HG02798 (cell line): ENCODE measurements at regions not wholly inside any gene's neighbourhood (a gene's known extent, or its start where the extent isn't known, plus 50 kb on each side); places are given as distances from the start of the nearest gene placed in this dataset.

Experiments
- ATAC-seq: cut with Tn5 transposase; IDR thresholded peaks from one replicate; pipeline ENCODE4 v1.9.1; 2021; ENCODE audit warnings: mild to moderate bottlenecking; ENCODE audit not compliant: unreplicated experiment, poor library complexity

DNA sequence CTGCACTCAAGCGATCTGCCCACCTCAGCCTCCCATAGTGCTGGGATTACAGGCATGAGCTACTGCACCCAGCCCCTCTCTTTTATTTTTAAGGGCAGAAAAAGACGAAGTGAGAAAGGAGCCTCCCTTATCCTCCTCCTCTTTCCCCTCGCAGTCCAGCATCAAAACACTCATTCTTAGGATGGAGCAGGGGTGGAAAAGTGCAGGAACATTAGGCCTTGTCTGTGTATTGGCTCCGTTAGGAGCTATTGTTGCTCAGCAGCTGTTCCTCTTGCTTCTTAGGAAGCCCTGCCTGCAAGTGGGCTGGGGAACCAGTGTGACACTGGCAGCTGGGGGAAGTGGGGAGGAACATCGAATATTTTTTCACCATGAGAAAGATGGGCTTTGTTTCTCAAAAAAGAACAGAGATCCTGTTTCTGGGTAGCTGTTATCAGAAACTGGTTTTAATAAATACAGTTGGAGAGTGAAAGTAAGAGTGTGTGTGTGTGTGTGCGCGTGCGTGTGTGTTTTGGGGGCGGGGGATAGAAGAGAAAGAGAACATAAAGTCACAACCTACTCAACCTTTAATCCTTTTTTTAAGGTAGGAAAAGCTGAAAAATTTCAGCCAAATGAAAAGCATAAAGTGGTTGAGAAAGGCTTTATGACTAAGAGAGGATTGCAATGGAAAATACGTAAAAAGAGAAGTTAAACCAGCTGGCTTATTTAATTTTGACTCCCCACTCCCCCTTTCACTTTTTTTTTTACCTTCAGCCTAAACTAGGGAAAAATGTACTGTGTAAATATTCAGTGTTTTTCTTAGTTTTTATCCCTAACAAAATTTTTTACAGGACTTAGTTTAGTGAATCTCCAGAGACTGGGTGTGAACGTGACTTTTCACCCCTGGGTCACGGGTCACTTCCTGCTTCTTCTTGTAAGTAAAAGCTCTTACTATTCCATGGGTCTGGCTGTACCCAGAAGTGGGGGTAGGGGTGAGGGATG, 197.2 kb upstream of the PLEKHG7 start:
- peak; percentile 29 for ATAC-seq

DNA sequence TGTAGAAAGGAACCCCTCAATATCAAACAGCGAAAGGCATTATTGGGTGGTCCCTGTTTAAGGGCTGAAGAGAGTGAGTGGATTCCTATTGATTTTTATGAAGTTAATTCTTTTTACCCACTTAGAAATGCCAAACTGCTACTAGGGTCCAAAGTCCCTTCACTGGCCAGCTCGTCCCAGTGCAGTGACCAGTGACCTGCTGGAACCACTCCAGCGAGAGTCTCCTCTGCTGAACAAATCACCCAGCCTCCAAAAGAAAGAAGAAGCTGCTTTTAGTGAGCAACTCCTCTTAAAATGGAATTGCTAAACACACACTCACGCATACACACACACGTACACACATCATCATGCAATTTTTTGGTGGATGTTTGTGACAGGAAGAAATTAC, 198.2 kb upstream of the PLEKHG7 start:
- no peak for ATAC-seq

GRCh38 chr12:92503971-92504593, 198.7 kb upstream of the PLEKHG7 start:
- no peak for ATAC-seq

DNA sequence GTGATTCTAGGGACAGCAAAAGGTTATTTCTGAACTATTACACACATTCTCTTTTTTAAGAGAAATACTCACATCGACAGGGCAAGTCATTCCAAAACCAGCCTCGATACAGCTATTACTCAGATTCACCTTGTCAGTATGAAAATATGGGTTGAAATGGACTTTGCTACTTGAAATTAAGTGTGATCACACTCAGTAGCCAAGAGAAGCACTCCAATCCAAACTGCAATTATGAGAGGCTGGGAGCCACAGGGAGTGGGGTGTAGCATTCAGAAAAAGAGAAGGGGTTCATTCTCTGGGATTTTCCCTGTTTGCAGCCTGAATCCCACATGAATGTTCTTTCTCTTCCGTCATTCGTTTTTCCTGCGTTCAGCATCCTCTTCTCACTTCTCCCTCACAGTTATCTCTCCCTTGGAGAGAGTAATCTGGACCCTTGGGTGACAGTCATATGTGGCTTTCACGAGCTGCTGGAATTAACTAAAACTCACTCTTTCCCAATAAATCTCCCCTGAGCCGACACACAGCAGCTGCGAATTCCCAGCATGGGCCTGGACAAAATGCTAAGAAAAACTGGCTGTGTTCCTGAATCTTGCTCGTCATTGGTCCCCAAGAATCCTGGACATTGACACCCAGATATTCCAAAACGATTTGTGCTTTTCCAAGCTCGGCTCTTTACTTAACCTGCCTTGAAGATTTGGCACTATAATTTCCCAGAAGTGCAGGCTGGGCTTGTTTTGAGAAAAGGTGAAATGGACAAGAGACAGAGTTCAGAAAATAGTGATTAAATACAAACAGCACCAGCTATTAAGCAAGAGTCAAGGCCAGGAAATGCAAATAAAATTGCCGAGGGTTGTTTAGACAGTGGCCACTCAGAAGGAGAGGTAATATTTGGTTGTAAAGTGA, 199.5 kb upstream of the PLEKHG7 start:
- ATAC-seq, result peak; percentile 60

GRCh38 chr12:92502417-92503028, 200.3 kb upstream of the PLEKHG7 start:
- ATAC-seq, result peak; percentile 55

GRCh38 chr12:92496790-92497189, 206.0 kb upstream of the PLEKHG7 start:
- ATAC-seq, result peak; percentile 53

DNA sequence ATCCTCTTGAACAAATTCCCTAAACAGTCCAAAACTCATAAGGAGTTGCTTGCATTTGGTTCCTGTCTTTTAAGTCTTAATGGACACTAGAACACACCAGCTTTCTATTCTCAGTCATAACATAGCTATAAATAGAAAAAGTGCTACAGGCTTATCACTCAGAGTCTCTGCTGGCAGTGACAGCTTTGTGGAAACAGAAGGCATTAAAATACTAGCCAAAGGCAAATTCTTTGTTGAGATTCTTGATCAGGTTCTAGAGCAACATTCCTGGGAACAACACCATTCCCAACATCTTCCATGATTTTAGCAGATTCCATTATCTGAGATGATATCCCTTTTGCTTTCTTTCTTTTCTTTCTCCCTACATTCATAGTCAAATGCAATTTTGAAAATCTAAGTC, 207.7 kb upstream of the PLEKHG7 start:
- no peak for ATAC-seq

GRCh38 chr12:92493816-92494215, 209.0 kb upstream of the PLEKHG7 start:
- ATAC-seq, result peak; percentile 72

DNA sequence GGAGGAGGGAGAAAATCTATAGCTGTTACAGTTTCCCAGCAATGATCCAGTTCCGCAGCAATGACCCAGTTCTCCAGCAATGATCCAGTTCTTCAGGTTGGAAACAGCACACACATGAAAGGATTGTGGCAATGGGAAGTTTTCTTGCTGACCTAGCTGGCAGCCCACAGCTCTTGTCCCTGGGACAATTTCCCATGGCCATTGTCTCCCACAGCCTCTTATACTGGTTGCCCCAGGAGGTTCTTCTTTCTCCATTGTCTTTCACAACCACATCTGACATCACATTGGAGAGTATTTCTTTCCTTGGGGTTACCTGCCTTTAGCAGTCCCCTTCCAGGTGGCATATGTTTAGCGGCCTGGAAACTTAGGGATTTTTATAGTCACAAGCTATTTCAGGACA, 209.8 kb upstream of the PLEKHG7 start:
- no peak for ATAC-seq

DNA sequence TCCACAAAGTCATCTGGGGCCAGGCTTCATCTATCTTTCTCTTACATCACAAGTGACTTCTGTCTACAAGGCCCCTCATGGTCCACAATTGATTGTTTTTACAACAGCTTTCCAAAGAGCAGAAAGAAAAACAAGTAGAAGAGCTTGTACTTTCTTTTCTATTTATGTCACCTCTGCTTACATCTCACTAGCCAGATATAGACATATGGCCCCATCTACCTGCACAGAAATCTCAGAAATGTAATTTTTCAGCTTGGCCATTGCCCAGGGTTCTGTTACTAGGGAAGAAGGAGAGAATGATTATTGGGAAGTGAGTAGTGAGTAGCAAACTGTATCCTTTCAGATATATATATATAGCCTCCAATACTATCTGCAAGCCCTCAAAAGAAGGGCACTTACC, 210.5 kb upstream of the PLEKHG7 start:
- ATAC-seq, result no peak

DNA sequence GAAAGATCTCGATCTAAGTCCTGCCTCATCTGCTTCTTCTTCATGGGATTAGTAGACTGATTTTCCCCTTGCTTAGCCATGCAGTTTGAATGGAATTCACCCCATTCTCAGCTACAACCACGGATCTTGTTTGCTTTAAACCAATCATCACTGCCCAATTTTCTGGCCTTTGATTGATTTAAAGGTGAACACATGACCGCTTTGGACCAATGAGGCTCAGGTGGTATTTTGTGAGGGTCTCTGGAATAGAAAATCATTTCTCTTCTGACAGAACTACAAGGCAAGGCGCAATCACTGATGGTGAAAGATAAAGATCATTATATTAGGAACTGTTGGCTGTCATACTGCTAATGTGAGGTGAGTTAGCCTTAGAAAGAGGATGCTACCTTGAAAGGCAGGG, 213.0 kb upstream of the PLEKHG7 start:
- ATAC-seq, result no peak

- no peak for ATAC-seq
Observed at GRCh38 chr12:92488735-92489134, 214.1 kb upstream of the PLEKHG7 start.

GRCh38 chr12:92487138-92487485, 215.7 kb upstream of the PLEKHG7 start:
- ATAC-seq, result no peak

- no peak for ATAC-seq
Observed at GRCh38 chr12:92486443-92487137, 216.2 kb upstream of the PLEKHG7 start.

- ATAC-seq, result no peak
Observed at GRCh38 chr12:92485351-92486348, 217.1 kb upstream of the PLEKHG7 start.

GRCh38 chr12:92482599-92482998, 220.2 kb upstream of the PLEKHG7 start:
- ATAC-seq, result no peak

DNA sequence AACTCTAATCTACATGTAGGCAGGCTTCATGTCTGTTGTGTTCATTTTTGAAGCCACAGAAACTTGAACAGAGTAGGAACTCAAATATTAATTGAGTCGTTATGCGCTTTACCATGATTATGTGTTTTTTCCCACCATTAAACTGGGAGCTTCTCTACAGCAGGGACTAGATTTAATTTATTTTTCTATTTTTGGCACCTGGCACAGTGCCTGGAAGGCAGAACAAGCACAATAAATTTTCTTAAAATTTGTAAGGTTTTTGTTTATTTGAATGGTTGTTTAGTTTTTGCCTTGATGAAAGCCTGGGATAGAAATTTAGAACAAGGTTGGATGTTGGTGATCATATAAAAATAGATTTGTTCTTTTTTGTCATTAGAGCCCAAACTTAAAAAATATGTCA, 221.7 kb upstream of the PLEKHG7 start:
- no peak for ATAC-seq

GRCh38 chr12:92478692-92479091, 224.1 kb upstream of the PLEKHG7 start:
- ATAC-seq, result no peak

DNA sequence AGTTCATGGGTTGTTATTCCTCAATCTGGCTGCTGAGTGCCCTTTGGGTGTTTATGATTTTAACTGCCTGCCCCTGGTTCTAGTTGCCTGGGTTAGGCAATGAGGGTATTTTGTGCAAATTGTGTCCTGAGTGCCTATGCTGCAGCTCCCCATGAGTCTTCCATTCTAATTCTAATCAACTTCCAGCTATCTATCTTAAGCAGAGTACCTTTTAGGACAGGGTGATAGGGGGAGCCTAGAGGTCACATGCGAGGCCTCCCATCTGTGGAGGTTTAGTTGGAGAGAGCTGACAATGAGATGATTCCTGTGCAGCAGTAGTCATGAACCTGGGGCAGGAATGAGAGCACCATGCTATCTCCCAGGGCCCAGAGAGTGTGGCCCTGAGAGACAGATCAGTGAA, 225.9 kb upstream of the PLEKHG7 start:
- ATAC-seq, result no peak
